ENCODE measurements at regions not wholly inside any gene's neighbourhood (a gene's known extent, or its start where the extent isn't known, plus 50 kb on each side); places are given as distances from the start of the nearest gene placed in this dataset.

DNA sequence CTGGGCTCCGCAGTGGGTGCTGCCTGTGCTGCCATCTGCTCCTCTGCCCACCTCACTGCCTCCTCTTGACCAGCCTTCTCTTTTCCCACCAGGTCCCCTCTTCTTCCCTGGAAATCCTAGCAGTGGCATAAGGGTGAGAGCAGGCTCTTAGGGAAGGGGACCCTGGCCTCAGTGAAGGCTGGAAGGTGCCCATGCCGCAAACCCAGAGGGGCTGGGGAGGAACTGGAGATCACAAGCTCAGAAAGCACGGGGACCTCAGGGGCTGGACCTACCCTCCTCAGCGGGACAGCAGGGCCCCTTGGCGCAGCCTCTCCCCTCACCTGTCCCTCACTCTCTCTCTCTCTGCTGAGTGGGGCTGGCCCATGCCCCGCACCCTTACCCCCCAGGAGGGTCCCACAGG, 144.4 kb upstream of the IRX2 start:
- Histone ChIP-seq H3K36me3 (no peaks in the 10 kb centered on the region), H3K27me3 (no peaks in the 10 kb centered on the region), H3K9me3 (peaks cover 0 to 32% (median 0%) of the 10 kb centered on the region in 4 donors), H3K27ac (no peak overlapping the region), H3K4me3 (no peak overlapping the region), H3K4me1 (no peaks in the 10 kb centered on the region)
- DNase-seq (ENCODE audit: low spot score in 2 of 2), result no peak
- 85 to 87% methylated on average over 6 of the region's 6 CpGs for WGBS, 2 donors
- no peak for TF ChIP-seq POLR2A (IDR thresholded peaks at IDR 0.05)
- TF ChIP-seq, protein P1, sequence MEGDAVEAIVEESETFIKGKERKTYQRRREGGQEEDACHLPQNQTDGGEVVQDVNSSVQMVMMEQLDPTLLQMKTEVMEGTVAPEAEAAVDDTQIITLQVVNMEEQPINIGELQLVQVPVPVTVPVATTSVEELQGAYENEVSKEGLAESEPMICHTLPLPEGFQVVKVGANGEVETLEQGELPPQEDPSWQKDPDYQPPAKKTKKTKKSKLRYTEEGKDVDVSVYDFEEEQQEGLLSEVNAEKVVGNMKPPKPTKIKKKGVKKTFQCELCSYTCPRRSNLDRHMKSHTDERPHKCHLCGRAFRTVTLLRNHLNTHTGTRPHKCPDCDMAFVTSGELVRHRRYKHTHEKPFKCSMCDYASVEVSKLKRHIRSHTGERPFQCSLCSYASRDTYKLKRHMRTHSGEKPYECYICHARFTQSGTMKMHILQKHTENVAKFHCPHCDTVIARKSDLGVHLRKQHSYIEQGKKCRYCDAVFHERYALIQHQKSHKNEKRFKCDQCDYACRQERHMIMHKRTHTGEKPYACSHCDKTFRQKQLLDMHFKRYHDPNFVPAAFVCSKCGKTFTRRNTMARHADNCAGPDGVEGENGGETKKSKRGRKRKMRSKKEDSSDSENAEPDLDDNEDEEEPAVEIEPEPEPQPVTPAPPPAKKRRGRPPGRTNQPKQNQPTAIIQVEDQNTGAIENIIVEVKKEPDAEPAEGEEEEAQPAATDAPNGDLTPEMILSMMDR (IDR thresholded peaks at IDR 0.05), result no peak
- no peak for TF ChIP-seq EP300 (IDR thresholded peaks at IDR 0.05)

DNA sequence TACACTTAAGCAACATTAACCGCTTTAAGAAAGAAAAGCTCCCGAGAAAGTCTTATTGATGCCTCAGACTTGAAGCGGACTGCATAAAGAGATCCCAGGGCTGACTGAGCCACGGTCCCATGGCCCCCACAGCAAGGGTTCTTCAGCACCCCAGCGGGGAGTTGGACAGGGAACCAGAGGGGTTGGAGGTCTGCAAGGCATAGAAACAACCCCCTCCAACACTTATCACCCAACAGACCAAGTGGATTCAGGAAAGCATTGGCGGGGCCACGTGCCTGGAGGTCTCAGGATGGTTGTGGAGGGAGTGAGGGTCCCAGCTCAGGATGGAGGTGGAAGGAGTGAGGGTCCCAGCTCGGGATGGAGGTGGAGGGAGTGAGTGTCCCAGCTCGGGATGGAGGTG, 143.7 kb upstream of the IRX2 start:
- H3K27me3 ChIP-seq, result no peaks in the 10 kb centered on the region
- no peaks in the 10 kb centered on the region for H3K4me1 ChIP-seq
- TF ChIP-seq POLR2A (IDR thresholded peaks at IDR 0.05) (no peak), EP300 (IDR thresholded peaks at IDR 0.05) (no peak)
- TF ChIP-seq, protein P1 (IDR thresholded peaks at IDR 0.05), result no peak
- no peak for DNase-seq (ENCODE audit: low spot score in 2 of 2)
- peaks cover 0 to 25% (median 0%) of the 10 kb centered on the region in 4 donors for H3K9me3 ChIP-seq
- 81 to 87% methylated on average over 9 of the region's 9 CpGs for WGBS, 2 donors
- no peak overlapping the region for H3K27ac ChIP-seq
- H3K4me3 ChIP-seq, result no peak overlapping the region
- H3K36me3 ChIP-seq, result no peaks in the 10 kb centered on the region

DNA sequence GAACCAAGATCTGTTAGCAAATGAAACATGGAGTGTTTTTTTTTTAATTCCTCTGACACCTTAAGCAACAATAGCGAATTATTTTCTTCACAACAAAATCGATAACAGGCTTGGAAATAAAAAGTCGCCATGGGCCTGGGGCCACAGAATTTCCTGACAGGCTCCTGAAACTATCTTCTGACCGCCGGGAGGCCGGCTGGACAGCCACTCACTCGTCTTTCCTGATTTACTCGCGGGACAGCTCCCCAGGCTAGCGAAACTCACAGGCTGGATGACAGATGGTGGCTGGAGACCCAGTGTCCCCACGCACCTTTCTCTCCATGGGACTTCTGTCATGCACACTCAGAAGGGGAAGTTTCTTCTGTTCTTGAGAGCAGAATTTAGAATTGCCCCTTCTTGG, 143.3 kb upstream of the IRX2 start:
- H3K9me3 ChIP-seq, result peaks cover 0 to 25% (median 0%) of the 10 kb centered on the region in 4 donors
- 79 to 82% methylated on average over 11 of the region's 11 CpGs for WGBS, 2 donors
- no peaks in the 10 kb centered on the region for H3K27me3 ChIP-seq

DNA sequence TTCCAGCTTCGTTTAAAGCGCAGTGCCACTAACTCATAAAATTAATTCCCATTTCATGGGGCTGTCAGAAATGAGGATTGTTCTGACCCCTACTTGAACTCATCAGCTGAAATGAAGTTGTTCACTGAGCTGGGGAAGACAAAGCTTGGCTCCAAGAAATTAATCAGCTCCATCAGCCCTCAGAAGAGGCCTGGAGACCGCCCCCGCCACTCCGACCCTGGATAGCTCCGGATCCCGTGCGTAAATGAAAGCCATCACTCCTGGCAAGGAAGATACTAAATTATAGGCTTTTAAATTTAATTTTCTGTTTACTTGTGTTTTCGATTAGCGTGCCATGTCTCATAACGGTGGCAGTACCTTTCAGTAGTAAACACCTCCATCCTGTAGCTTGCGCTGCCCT, 142.8 kb upstream of the IRX2 start:
- no peak for DNase-seq (ENCODE audit: low spot score in 2 of 2)
- no peaks in the 10 kb centered on the region for H3K36me3 ChIP-seq
- no peaks in the 10 kb centered on the region for H3K4me1 ChIP-seq
- 64 to 72% methylated on average over 12 of the region's 12 CpGs for WGBS, 2 donors
- no peak overlapping the region for H3K27ac ChIP-seq
- H3K9me3 ChIP-seq, result peaks cover 0 to 23% (median 0%) of the 10 kb centered on the region in 4 donors
- no peak overlapping the region for H3K4me3 ChIP-seq
- TF ChIP-seq POLR2A (IDR thresholded peaks at IDR 0.05) (no peak), EP300 (IDR thresholded peaks at IDR 0.05) (no peak)
- TF ChIP-seq, protein P1 (IDR thresholded peaks at IDR 0.05), result no peak
- H3K27me3 ChIP-seq, result no peaks in the 10 kb centered on the region

More for the DNA sequence above, 143.3 kb upstream of the IRX2 start:
- H3K4me1 ChIP-seq, result no peaks in the 10 kb centered on the region
- no peaks in the 10 kb centered on the region for H3K36me3 ChIP-seq
- no peak overlapping the region for H3K4me3 ChIP-seq
- H3K27ac ChIP-seq, result no peak overlapping the region
- no peak for TF ChIP-seq POLR2A (IDR thresholded peaks at IDR 0.05)
- TF ChIP-seq, protein P1 (IDR thresholded peaks at IDR 0.05), result no peak
- no peak for TF ChIP-seq EP300 (IDR thresholded peaks at IDR 0.05)
- no peak for DNase-seq (ENCODE audit: low spot score in 2 of 2)

DNA sequence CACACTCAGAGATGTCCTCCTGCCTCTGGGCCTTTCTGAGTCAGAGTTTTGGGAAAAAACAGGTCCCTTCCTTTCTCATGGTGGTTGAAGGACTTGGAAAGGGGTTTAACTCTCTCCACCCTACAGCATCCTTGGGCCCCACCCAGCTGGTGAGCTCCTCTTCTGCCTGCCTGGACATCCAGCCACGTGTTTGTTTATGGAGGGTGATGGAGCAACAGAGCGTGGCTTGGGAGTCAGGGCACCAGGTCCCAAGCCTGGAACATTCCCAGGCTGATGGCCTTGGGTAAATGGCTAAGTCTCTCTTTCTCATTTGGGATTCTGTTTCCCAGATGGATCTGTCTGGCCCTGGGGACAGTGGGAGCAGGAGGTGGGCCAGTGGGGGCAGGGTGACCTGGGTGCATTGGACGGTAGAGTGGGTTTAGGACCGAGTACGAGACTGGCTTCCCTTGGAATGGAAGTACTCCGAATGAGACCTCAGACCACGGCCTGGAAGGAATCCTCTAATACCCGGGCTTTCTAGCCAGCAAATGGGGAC, 141.1 kb upstream of the IRX2 start:
- Histone ChIP-seq H3K27ac (no peak overlapping the region), H3K4me3 (no peak overlapping the region), H3K27me3 (no peaks in the 10 kb centered on the region), H3K9me3 (peaks cover 0 to 16% (median 0%) of the 10 kb centered on the region in 4 donors), H3K36me3 (no peaks in the 10 kb centered on the region), H3K4me1 (no peaks in the 10 kb centered on the region)
- 75 to 78% methylated on average over 8 of the region's 8 CpGs for WGBS, 2 donors
- DNase-seq (ENCODE audit: low spot score in 2 of 2), result no peak
- TF ChIP-seq POLR2A (IDR thresholded peaks at IDR 0.05), result no peak
- TF ChIP-seq EP300 (IDR thresholded peaks at IDR 0.05), result no peak
- TF ChIP-seq, protein P1 (IDR thresholded peaks at IDR 0.05), result no peak

Measured in tibial nerve (tissue), 4 donors.